HFF-Myc (cell line): ENCODE measurements at regions not wholly inside any gene's neighbourhood (a gene's known extent, or its start where the extent isn't known, plus 50 kb on each side); places are given as distances from the start of the nearest gene placed in this dataset.

Experiments used
- DNase-seq: peaks from one replicate; pipeline ENCODE4 v3.0.0-alpha.2; 2011; ENCODE audit warnings: low read depth; ENCODE audit errors: extremely low read depth
- H3K4me3 ChIP-seq: replicated peaks from 2 replicates; pipeline ENCODE4 v1.5.1; 2011; ENCODE audit warnings: low read depth, mild to moderate bottlenecking, control low read depth, low read length
- TF ChIP-seq, protein P1 (sequence below): IDR thresholded peaks from 2 replicates; pipeline ENCODE4 v1.5.1; 2012; ENCODE audit warnings: mild to moderate bottlenecking, low read depth, low read length, control low read depth; ENCODE audit errors: missing control alignments

DNA sequence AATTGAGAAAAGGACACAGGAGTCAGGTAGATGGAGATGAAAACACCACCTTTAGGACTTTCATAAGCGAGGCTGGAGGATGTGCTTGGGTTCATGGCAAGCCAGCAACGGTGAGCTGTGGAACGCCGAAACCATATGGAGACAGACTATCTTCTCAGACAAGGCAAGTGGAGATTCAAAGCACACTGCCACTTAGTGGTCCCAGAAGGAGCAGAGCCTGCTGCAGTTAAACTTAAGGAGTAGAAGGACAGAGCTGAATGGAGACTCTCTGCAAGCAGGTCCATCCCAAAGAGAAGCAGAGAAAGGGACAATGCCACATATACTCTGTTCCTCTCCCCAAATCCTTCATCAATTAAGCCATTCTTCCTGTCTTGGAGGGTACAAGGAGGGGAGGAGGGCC, 236.3 kb upstream of the HABP2 start:
- DNase-seq: no peak
- no peak overlapping the region for H3K4me3 ChIP-seq
- TF ChIP-seq, protein P1, sequence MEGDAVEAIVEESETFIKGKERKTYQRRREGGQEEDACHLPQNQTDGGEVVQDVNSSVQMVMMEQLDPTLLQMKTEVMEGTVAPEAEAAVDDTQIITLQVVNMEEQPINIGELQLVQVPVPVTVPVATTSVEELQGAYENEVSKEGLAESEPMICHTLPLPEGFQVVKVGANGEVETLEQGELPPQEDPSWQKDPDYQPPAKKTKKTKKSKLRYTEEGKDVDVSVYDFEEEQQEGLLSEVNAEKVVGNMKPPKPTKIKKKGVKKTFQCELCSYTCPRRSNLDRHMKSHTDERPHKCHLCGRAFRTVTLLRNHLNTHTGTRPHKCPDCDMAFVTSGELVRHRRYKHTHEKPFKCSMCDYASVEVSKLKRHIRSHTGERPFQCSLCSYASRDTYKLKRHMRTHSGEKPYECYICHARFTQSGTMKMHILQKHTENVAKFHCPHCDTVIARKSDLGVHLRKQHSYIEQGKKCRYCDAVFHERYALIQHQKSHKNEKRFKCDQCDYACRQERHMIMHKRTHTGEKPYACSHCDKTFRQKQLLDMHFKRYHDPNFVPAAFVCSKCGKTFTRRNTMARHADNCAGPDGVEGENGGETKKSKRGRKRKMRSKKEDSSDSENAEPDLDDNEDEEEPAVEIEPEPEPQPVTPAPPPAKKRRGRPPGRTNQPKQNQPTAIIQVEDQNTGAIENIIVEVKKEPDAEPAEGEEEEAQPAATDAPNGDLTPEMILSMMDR: no peak

GRCh38 chr10:113317489-113317888, 235.4 kb upstream of the HABP2 start:
- no peak overlapping the region for H3K4me3 ChIP-seq
- TF ChIP-seq, protein P1: no peak
- no peak for DNase-seq

DNA sequence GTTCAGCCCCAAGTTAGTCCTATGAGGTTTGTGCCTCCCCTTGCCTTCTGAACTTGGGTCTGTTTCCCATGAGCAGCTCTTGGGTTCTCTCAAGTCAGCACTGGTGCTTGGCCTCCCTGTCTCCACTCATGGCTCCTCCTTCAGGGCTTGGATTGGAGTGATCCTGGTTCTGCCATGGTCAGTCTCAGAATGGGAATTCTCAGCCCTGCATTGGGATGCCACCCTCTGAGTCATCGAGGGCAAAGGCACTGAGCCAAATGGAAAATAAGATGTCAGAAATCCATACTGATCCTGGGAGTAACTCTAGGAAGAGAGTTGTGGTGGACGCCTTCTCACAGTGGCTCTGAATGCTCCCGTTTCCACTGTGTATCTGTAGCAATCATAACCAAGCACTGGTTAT, 233.4 kb upstream of the HABP2 start:
- no peak for DNase-seq
- TF ChIP-seq, protein P1: no peak
- H3K4me3 ChIP-seq: no peak overlapping the region

GRCh38 chr10:113320211-113320610, 232.6 kb upstream of the HABP2 start:
- H3K4me3 ChIP-seq: no peak overlapping the region
- TF ChIP-seq, protein P1: no peak
- DNase-seq: no peak

- no peak overlapping the region for H3K4me3 ChIP-seq
- TF ChIP-seq, protein P1: no peak
- no peak for DNase-seq
Measured at GRCh38 chr10:113320987-113321386, 231.9 kb upstream of the HABP2 start.

- H3K4me3 ChIP-seq: no peak overlapping the region
- DNase-seq: no peak
- TF ChIP-seq, protein P1: no peak
Measured at GRCh38 chr10:113322843-113323242, 230.0 kb upstream of the HABP2 start.

DNA sequence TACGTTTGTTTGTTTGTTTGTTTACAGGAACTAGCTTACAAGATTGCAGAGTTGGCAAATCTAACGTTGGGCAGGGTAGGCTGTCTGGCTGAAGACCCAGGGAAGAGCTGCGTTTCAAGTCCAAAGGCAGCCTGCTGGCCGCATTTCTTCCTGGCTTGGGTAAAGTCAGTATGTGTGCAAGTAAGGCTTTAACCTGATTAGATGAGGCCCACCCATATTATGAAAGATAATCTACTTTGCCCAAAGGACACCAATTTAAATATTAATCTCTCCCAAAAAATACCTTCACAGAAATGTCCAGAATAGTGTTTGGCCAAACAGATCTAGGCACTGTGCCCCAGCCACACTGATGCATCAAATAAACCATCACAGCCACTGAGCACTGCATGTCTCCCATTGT, 228.9 kb upstream of the HABP2 start:
- no peak for DNase-seq
- no peak overlapping the region for H3K4me3 ChIP-seq
- TF ChIP-seq, protein P1: no peak
